ENCODE measurements at regions not wholly inside any gene's neighbourhood (a gene's known extent, or its start where the extent isn't known, plus 50 kb on each side); places are given as distances from the start of the nearest gene placed in this dataset.

DNA sequence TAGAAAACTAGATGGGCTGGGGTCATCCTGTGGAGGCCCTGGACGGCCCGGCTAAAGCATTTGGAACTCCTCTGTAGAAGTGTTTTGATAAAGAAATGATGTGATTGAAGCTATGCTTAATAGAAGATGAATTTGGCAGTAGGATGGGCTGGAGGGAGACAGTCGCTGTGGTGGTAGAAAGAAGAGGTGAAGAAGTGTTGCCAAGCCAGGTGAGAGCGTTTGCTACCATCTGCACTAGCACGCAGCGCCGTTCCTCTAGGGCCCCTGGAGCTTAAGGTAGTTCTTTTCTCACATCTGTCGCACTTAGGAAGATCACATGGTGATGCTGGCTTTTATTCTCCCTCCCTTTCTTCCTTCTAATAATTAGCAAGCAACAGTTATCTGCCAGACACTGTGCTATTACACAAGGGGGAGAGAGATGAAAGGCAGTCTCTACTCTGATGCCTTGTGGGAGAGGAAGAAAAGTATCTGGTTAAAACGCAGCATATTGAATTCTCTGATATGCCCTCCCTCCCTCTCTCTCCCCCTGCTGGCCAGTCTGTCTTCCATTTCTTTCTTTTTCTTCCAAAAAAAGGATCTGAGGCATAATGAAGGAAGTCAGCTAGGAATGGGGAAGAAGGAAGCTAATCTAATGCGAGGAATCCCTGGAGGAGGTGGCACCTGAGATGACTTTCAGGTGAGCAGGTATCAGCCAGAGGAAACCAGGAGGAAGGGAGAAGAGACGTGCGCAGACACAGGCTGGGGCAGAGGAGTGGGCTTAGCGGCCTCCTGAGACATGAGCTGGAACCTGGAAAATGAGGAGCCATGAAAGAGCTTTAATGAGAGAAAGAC is 162.3 kb upstream of the KLF14 start:
- DNase-seq (ENCODE audit: low spot score) (no peak), ATAC-seq (no peak)

DNA sequence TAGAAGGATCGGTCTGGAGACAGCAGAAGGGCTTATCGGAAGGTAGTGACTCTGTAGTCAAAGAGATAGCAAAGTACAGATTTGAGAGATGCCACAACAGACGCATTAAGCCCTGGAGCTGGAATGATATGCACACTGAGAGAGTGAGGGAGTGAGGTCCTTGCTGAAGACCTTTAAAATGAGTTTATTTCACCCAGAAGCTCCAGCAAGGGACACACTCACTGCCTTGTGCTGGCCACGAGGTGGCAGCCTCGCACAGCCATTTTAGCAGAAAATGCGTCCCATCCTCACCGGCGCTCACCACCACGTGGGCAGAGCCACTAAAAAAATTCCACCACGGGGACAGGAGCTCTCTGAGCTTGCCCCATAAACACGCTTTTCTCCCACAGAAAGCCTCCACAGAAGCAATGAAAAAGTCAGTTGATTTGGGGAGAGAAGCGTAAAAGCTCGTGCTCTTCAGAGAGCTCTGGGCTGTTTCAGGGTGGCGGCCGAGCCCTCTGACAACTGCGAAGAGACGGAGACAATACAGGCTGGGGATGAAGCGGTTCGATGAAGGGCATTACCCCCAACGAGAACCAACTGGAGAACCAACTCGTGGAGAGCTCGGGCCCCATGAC is 163.0 kb upstream of the KLF14 start:
- DNase-seq (ENCODE audit: low spot score) (peak; percentile 82), ATAC-seq (peak; percentile 66)

DNA sequence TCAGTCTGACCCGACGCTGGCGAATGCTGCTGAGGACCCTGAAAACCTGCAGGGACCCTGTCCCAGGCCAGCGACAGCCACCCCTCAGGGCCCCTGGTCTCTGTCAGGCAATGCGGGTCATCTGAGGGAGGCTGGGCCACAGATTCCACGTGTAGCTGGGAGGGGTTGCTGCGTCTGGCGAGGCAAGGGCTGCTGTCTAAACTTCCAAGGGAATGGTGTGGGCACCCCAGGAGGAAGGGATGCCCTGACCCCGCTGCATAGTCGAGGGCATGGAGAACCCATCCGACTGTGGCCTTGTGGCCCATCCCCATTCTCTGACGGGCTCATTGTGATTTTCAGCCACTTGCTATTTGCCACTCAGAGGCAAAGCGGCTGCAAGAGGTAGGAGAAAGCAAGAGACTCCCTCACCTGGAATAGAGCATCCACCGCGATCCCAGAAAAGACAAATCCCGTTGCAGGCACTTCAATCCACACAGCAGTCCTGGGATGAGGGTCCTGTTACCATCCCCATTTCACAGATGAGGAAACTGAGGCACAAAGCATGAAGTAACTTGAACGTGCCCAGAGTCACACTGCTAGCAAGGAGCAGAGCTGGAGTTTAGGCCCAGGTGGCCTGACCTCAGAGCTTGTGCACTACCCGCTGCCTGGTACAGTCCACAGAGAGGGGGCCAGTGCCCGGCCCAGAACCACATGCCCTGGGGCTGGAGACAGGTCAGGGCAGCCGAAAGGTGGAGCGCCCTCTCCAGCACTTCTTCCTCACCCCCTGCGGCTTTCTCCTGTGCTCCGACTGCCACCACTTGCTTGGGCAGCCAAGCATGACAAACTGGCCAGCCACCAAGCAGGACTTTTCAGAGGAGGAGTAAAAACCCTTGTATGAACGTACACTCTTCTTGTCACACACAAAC is 163.8 kb upstream of the KLF14 start:
- DNase-seq (ENCODE audit: low spot score) (no peak), ATAC-seq (no peak)

DNA sequence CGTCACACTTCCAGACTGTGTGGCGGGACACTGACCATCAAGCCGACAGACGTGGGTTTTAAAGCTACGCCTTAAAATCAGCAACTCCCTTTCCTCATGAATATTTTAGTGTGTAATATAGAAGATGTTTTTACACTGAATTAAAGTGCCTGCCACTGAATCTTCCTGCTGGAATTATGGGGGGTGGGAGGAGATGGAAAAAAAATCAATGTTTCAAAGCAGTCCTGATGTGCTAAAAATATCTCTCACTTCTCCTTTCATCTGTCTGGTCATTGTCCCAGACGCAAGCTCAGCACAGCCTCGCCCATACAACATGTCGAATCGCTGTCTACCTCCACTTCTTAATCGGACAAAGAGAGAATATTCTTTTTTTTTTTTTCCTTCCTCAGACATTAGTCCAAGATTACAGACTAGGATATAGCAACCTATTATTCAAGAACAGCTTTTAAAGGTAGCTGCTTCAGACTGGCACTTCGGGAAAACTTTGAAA is 165.1 kb upstream of the KLF14 start:
- DNase-seq (ENCODE audit: low spot score) (no peak), ATAC-seq (no peak)

DNA sequence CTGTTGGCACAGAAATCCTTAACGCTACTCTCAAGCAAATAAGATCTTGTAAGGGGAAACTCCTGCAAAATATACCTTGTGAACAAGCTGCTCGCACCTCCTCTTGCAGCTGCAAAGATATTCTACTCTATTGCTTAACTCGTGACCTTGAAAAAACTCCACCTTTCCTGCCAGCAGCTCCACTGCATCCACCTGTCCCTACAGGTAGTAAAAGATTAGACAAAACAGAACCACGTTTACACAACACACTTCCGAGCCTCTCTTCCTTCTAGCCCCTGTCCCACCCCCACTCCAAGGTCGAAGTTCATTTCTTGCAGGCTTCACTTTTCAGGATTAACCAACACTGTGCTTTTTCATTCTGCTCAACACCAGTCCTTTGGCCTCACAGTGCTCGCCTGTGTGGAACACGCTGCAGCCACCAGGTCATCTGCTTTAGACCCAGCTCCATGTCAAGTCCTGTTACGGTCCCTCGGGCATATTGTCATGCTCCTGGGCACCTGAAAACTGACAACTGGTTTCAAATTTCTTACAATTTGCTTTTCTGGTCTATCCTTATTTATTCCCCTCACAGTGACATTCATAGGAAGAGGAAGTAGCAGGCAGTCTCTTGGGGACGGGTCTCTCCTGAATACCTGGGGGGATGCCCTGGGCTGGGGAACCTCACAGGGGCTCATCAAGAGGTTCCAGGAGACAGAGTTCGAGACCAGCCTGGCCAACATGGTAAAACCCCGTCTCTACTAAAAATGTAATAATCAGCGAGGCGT is 165.8 kb upstream of the KLF14 start:
- peak; percentile 93 for DNase-seq (ENCODE audit: low spot score)
- peak; percentile 62 for ATAC-seq

DNA sequence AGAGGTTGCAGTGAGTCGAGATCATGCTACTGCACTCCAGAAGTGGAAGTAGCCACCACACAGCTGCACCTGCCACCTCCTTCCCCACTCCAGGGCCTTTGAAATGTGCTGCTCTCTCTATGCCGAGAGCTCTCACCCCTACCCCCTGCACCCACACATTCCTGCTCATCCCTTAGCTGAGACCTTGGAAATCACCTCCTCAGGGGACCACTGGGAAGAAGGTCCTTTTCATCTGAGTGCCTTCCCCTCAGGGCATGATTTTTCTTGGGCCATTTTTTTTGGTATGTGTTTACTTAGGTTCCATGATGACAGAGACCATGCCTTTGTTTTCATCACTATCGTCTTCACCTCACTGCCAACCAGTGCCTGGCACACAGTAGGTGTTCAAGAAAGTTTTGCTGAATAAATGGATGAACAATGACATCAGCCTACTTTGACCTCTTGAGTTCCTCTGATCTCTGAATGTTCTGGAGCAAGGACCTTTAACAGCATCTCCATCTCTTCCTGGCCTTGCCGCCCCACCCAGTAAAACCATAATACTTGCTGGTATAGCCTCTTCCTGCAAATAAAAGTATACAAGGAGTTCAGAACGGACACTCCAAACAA is 166.6 kb upstream of the KLF14 start:
- ATAC-seq (no peak), DNase-seq (ENCODE audit: low spot score) (no peak)

DNA sequence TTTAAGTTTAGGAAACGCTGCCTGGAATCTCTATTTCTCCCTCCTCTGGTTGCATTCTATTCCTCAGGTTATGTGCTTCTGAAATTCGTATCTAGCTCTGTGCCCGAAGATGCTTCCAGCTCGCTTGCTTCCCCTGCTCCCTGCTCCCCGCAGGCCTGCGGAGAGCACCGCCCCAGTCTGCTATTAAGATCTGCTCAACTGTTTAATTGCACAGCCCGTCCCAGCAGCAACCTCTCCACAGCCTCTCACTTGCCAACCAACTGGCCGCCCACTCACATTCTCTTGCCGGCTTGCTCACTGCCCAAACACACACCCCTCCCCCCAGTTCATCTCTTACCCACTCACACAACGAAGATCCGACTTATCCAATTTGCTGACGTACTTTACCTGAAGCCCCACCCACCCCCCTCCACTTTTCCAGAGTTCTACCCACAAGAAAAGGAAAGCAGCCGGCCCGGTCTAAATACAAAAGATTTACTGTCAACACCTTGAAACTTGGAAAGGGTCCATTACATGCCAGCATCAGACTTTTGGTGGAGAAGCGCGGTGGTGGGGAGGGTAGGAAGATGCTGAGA is 167.3 kb upstream of the KLF14 start:
- peak; percentile 86 for DNase-seq (ENCODE audit: low spot score)
- ATAC-seq, result peak; percentile 60

DNA sequence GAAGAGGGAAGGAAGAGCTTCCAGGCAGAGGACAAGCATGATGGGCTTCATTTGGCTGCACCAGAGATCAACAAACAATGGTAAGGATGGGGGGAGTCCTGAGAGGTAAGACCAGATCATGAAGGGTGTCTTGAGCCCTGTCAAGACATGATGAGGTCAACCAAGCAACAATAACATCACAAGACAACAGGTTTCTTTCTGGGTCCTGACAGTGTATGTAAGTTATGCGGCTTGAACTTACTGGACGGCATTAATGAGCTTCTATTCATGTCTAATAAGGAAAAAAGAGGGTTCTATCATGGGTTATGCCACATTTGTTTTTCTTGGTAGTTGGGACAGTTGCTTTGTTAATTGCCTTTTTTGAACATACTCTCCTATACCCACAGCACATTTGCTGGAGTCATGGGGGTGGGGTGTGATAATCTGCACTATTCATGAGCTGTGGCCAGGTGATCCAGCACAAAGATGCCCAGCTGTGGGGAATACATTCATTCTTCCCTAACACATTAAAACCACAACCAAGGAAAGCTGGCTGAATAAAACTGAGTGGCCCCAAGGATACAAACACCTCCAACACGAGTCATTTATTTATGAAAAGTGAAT is 168.8 kb upstream of the KLF14 start:
- DNase-seq (ENCODE audit: low spot score), result peak; percentile 21
- no peak for ATAC-seq

DNA sequence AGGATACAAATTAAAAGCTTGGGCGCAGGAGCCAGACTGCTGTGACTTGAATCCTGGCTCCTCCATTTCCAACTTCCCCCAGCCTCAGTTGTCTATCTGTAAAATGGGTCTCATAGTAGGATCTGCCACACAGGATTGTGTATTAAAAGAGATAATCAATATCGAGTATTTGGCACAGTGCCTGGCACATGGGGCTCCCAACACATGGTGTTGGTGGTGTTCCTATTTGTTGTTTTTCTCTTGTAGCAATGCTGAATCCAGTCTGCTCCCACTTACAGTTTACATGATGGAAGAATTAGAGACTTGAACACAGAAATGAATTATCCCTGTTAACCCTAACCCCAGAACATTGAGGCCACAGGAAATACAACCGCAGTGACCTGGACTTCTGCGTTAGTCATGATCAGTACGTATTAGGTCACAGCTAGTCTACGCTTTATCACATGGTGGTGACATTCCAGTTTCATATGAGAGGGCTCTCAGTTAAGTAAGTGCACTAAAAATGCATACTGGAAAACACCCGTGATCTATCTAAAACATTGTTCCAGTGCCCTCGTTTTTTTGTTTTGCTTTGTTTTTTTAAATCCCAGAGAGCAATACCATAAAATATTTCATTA is 169.5 kb upstream of the KLF14 start:
- DNase-seq (ENCODE audit: low spot score) (peak; percentile 43), ATAC-seq (no peak)

DNA sequence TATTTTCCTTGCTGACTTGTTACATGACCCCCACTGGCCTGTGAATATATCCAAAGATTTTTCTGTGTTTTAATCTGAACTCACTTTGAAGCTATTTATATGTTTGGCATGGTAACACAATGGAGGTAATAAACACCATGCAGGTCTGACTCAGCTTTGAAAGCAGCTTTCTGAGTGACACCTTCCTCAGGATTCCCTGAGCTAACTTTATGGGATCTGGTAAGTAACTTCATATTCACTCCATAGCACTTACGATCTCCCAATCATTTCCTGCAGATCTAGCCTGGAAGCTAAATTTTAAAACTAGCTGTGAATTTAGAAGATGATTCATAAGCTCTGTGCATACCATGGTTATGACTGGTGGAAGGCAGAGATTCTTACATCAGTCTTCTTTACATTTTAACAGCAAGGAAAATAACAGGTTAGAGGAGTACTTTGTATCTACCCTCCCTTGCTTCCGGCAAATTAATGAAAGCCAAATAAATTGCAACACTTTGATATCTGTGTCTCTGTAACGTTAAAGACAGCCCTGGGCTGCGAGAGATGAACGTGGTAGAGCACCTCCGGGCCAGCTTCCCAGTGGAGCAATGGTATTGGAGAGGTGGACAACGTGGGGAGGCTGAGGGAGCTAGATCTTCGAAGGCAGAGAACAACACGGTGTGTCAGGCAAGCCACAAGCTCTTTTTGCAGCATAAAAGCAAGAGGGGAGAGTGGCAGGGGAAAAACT is 170.2 kb upstream of the KLF14 start:
- DNase-seq (ENCODE audit: low spot score) (peak; percentile 77), ATAC-seq (peak; percentile 54)

DNA sequence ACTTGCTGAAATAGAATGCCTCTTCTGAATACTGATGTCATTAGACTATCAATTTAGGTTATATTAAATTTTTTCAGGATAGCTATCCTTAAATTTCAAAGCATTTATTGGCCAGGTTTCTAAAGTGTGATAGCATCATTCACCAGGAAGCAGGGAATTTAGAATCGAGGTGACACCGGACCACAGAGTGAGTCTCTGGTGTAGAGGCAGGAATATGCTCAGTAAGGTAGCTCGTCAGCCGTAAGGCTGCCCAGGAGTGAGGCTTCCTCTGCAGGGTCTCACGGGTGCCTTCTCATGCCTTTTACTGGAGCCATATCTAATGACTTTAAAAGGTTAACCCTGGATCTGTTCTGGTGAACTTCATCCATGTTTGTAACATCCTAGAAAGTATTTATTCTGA is 170.8 kb upstream of the KLF14 start:
- DNase-seq (ENCODE audit: low spot score), result peak; percentile 42

DNA sequence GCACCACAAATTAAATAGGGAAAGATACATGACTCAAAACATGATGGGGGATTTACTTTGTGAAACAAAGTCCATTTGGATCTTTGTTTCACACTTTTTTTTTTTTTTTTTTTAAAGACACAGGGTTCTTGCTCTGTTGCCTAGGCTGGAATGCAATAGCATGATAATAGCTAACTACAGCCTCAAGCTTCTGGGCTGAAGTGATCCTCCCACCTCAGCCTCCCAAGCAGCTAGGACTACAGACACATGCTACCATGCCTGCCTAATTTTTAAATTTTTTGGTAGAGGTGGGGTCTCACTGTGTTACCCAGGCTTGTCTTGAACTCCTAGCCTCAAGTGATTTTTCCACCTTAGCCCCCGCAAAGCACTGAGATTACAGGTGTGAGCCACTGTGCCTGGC is 172.6 kb upstream of the KLF14 start:
- DNase-seq (ENCODE audit: low spot score) (no peak), ATAC-seq (no peak)

More for the DNA sequence above, 170.8 kb upstream of the KLF14 start:
- ATAC-seq, result no peak

DNA sequence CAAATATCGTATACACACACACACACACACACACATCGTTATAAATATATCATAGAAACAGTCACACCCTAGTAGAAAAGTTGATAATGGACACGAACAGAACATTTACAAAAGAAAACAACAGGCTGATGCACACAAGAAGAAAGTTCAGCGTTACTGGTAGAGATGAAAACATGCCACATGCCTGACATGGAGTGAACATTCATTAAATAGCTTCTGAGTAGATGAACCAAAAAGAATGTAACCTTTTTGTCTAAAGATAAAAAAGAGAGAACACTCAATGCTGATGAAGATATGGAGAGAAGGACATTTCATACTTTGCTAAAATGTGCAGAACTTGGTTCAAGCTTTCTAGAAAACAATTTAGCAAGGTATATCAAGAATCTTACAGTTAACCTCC is 173.4 kb upstream of the KLF14 start:
- ATAC-seq, result no peak
- no peak for DNase-seq (ENCODE audit: low spot score)

DNA sequence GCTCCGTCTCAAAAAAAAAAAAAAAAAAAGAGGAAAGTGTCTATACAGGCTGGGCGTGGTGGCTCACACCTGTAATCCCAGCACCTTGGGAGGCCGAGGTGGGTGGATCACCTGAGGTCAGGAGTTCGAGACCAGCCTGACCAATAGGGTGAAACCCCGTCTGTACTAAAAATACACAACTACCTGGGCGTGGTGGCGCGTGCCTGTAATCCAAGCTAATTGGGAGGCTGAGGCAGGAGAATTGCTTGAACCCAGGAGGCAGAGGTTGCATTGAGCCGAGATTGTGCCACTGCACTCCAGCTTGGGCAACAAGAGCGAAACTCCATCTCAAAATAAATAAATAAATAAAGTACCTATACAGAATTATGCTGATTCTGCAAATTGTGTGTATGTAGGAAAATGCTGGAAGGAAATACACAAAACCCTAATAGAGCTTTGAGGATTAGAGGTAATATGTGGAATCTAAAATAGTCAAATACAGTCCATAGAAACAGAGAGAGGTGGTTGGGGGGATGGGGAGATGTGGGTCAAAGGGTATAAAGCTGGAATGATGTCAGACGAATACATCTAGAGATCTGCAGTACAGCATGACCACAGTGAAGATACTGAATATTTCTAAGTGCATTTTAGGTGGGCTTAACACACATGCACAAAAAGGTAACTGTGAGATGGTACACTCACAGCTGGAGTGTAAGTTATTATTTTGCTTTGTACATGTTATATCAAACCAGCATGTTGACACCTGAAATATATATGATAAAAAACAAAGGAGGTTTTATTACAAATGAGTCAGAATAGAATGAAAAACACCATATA is 174.5 kb upstream of the KLF14 start:
- DNase-seq (ENCODE audit: low spot score) (no peak), ATAC-seq (no peak)

DNA sequence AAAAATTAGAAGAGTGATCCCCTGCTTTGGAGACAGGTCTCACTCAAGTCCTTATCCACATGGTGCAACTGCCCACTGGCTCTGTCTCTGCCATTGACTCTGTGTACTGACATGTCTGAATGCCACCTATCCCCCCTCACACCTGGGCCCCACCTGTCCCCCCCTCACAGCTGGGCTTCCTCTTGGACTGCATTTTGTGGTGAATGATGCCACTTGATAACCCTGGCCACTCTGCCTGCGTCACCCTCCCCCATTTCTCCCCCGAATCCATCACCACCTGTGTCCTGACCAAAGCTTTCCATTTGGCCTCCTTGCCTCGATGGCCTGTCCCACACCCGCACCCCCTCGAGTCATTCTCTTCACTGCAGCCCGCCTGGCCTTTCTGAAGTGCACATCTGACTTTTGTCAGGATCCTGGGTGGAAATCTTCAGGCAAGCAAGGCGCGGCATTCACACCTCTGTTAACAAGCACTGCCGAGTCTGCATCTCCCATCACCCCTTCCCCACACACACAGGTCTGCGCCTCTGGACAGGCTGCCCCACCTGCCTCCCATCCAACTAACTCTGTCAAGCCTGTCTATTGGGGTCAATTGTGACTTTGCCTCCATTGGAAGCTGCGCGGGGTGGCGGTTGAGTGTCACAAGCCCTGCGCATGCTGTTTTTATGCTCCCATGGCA is 175.3 kb upstream of the KLF14 start:
- DNase-seq (ENCODE audit: low spot score) (no peak), ATAC-seq (no peak)

DNA sequence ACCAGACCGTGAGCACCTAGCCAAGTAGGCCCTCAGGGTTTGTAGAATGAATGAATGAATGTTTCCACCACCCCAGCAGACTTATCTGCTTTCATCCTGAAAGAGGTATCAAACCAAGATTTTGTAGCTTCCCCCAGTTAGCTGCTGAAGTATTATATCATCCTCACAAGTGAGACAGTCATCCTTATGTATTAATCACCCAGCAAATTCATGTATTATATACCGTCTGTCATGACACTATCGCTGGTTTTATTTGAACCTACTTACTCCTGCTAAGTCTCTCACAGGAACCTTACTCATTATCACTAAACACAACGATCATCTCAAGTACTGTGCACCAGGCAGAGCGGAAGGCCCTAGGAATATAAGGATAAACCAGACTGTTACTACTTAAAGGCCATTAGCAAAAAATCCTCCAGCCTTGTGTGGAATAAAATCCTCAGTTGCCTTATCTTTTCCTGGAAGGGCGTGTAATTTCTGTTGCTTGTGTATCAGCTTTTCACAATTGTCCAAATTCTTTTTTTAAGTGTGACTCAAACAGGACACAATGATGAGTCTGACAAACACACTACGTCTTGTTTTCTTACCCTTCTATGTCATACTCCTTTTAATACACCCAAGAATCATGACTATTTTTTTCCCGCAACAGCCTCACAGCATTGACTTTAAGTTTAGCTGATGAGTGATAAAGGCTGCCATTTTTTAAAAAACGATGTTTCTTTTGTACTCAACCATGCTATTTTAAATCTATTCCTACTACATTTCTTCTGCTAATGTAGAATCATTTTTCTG is 176.1 kb upstream of the KLF14 start:
- ATAC-seq, result no peak
- DNase-seq (ENCODE audit: low spot score), result no peak

Data from left lobe of liver (tissue), 2 donors.